Endothelial cell of umbilical vein (primary cell): ENCODE measurements at regions not wholly inside any gene's neighbourhood (a gene's known extent, or its start where the extent isn't known, plus 50 kb on each side); places are given as distances from the start of the nearest gene placed in this dataset.

Experiments
- BruUV-seq: library from RNA; stranded (reverse); fragments of 400-500 nt; replicated peaks from 2 replicates; lab custom pipeline; 2021; lab: Mats Ljungman, UMichigan
- CTCF ChIA-PET: fragments of 300-600, 350-600 bp; sonication (Branson Sonifier 250); formaldehyde crosslinking; loops from one replicate; lab custom pipeline; 2021; ENCODE audit warnings: antibody characterized with exemption, inconsistent platforms; lab: Charles Lee
- POLR2A ChIA-PET: fragments of 300-600, 350-600 bp; sonication (Branson Sonifier 250); formaldehyde crosslinking; loops from one replicate; lab custom pipeline; 2021; ENCODE audit warnings: antibody characterized with exemption, inconsistent platforms; lab: Charles Lee
- DNase-seq: peaks from one replicate; pipeline ENCODE4 v3.0.0-alpha.2; 2011; ENCODE audit warnings: low read depth, low spot score
- FAIRE-seq: peaks from 2 replicates; lab custom pipeline; 2011; peaks lifted over from hg19 to GRCh38; lab: Jason Lieb, UNC
- H2AFZ ChIP-seq: 2 replicates; pipeline ENCODE4 v1.6.0; 2012; ENCODE audit warnings: low read depth, low read length, control low read depth, inconsistent platforms
- H3K27ac ChIP-seq: 2 replicates; pipeline ENCODE4 v1.5.1; 2011; ENCODE audit warnings: low read depth, mild to moderate bottlenecking, control low read depth, low read length, moderate library complexity; ENCODE audit not compliant: insufficient read depth
- H3K27me3 ChIP-seq, 2 experiments: 2 replicates each; pipeline versions ENCODE4 v1.6.0 to v1.6.1; 2011; ENCODE audit warnings: low read length in 2 of 2, mixed read lengths in 1 of 2; ENCODE audit not compliant: control insufficient read depth in 2 of 2, insufficient read depth in 2 of 2
- H3K36me3 ChIP-seq, 2 experiments: 2 replicates in 1 of 2; 3 replicates in 1 of 2; pipeline ENCODE4 v1.5.1; 2011; ENCODE audit warnings: low read length in 2 of 2, mild to moderate bottlenecking in 1 of 2, moderate library complexity in 1 of 2; ENCODE audit not compliant: control insufficient read depth in 2 of 2, insufficient read depth in 2 of 2; ENCODE audit errors: extremely low read depth in 1 of 2
- H3K4me1 ChIP-seq: 3 replicates; pipeline ENCODE4 v1.5.1; 2011; ENCODE audit warnings: mild to moderate bottlenecking, low read length; ENCODE audit not compliant: control insufficient read depth, insufficient read depth; ENCODE audit errors: extremely low read depth
- H3K4me2 ChIP-seq: 2 replicates; pipeline ENCODE4 v1.6.1; 2011; ENCODE audit warnings: low read length, control low read depth, mixed read lengths; ENCODE audit not compliant: insufficient read depth
- H3K4me3 ChIP-seq, 3 experiments: fragments of 200-600 bp in 1 of 3; sonication (generic), shearing (Covaris generic) in 1 of 3; replicated peaks in 1 of 3; 2 replicates each; pipeline ENCODE4 v1.5.1; 2011 to 2016; ENCODE audit warnings: control low read depth in 3 of 3, low read length in 3 of 3, mild to moderate bottlenecking in 2 of 3, inconsistent platforms in 1 of 3, low read depth in 1 of 3, moderate library complexity in 1 of 3; ENCODE audit not compliant: insufficient read depth in 1 of 3
- H3K79me2 ChIP-seq: 2 replicates; pipeline ENCODE4 v1.6.0; 2012; ENCODE audit warnings: low read length, inconsistent platforms; ENCODE audit not compliant: control insufficient read depth, insufficient read depth
- H3K9ac ChIP-seq: replicated peaks from 2 replicates; pipeline ENCODE3; 2011; ENCODE audit warnings: low read length, control low read depth; ENCODE audit not compliant: insufficient read depth; ENCODE audit errors: extremely low read depth
- H3K9me1 ChIP-seq: replicated peaks from 3 replicates; pipeline ENCODE4 v1.6.0; 2011; ENCODE audit warnings: mild to moderate bottlenecking, low read length; ENCODE audit not compliant: control insufficient read depth, insufficient read depth; ENCODE audit errors: extremely low read depth
- H3K9me3 ChIP-seq: replicated peaks from 2 replicates; pipeline ENCODE4 v1.5.1; 2012; ENCODE audit warnings: low read length, inconsistent platforms; ENCODE audit not compliant: control insufficient read depth, insufficient read depth
- H4K20me1 ChIP-seq: replicated peaks from 2 replicates; pipeline ENCODE3; 2011; ENCODE audit warnings: mild to moderate bottlenecking, low read length; ENCODE audit not compliant: control insufficient read depth, insufficient read depth; ENCODE audit errors: extremely low read depth
- EZH2 ChIP-seq: IDR thresholded peaks from 2 replicates; pipeline ENCODE4 v1.6.1; 2012; ENCODE audit warnings: borderline replicate concordance, low read depth, mild to moderate bottlenecking, moderate library complexity, low read length, inconsistent platforms; ENCODE audit not compliant: severe bottlenecking
- FOS ChIP-seq: IDR thresholded peaks from 2 replicates; pipeline ENCODE4 v1.6.1; 2011; ENCODE audit warnings: mild to moderate bottlenecking, low read length, moderate library complexity, borderline replicate concordance; ENCODE audit not compliant: insufficient read depth
- GATA2 ChIP-seq: IDR thresholded peaks from 2 replicates; pipeline ENCODE4 v1.7.0; 2011; ENCODE audit warnings: low read depth, mild to moderate bottlenecking, moderate library complexity, mixed read lengths, low read length; ENCODE audit not compliant: insufficient read length, insufficient read depth
- JUN ChIP-seq: IDR thresholded peaks from 2 replicates; pipeline ENCODE4 v1.6.1; 2011; ENCODE audit warnings: borderline replicate concordance, low read depth; ENCODE audit not compliant: insufficient read length, insufficient read depth
- MYC ChIP-seq: IDR thresholded peaks from one replicate; pipeline ENCODE4 v1.6.1; 2011; ENCODE audit warnings: mild to moderate bottlenecking, low read depth, low read length
- POLR2A ChIP-seq: IDR thresholded peaks from 2 replicates; pipeline ENCODE4 v1.6.1; 2012; ENCODE audit warnings: low read depth, mild to moderate bottlenecking, control low read depth, low read length
- POLR2AphosphoS5 ChIP-seq: IDR thresholded peaks from 2 replicates; pipeline ENCODE4 v1.6.1; 2012; ENCODE audit warnings: low read depth, mild to moderate bottlenecking, control low read depth, low read length, moderate library complexity; ENCODE audit not compliant: insufficient read depth
- dilution Hi-C: fragments of 300-500 bp; cut with MboI; formaldehyde crosslinking; loops from one replicate; pipeline ENCODE4 v1.15.0; 2019; ENCODE audit warnings: low sequenced_read_pairs; ENCODE audit not compliant: extremely low pct_ligation_motif_present
- intact Hi-C: fragments of 100-400 bp; cut with micrococcal nuclease; formaldehyde crosslinking; loops from one replicate; pipeline ENCODE4 v1.10.0; 2022
- TF ChIP-seq, protein P1 (sequence below), 2 donors: IDR thresholded peaks; 1 replicate in 1 of 2; 2 replicates in 1 of 2; pipeline ENCODE4 v1.5.1; 2011; ENCODE audit warnings: low read length in 2 of 2, mild to moderate bottlenecking in 2 of 2, moderate library complexity in 2 of 2, control low read depth in 1 of 2, inconsistent platforms in 1 of 2, low read depth in 1 of 2; ENCODE audit not compliant: insufficient read depth in 1 of 2; ENCODE audit errors: extremely low read depth in 1 of 2
- TF ChIP-seq, protein P2 (sequence below): IDR thresholded peaks from 2 replicates; pipeline ENCODE4 v1.6.1; 2011; ENCODE audit not compliant: insufficient read depth, insufficient read length

DNA sequence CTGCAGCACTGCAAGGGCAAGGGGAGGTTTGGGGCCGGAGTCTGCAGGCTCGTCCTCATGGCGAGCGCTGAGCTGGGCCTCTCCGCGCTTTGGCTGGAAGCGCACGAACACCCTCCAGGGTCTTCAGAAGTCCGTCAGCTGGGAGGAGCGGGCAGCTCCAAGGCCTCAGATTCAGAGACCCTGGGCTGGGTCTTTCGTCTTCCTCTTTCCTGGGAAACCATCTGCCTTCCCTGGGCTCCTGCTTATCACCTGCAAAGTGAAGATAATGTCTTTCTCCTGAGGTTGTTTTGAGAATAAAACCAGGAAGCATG, 525.6 kb downstream of the BRD1 start:
- Histone ChIP-seq H3K4me2 (no peak overlapping the region), H3K9me3 (no peaks in the 10 kb centered on the region), H3K9me1 (no peaks in the 10 kb centered on the region), H3K79me2 (no peaks in the 10 kb centered on the region), H2AFZ (no peak overlapping the region), H3K4me3 (no peak overlapping the region), H3K36me3 (no peaks in the 10 kb centered on the region), H3K9ac (no peak overlapping the region), H3K4me1 (no peaks in the 10 kb centered on the region), H3K27me3 (no peaks in the 10 kb centered on the region), H4K20me1 (no peaks in the 10 kb centered on the region), H3K27ac (no peak overlapping the region)
- intact Hi-C loops, result loop anchor here (10.0 kb wide), 2 partner anchors 423 to 727 kb away; no protein-coding TSS in a partner anchor
- dilution Hi-C loops, result no loop called here
- DNase-seq (no peak), FAIRE-seq (no peak)
- POLR2A ChIA-PET, result no interaction called here
- TF ChIP-seq MYC, result no peak
- TF ChIP-seq POLR2A, result no peak
- TF ChIP-seq FOS, result no peak
- TF ChIP-seq GATA2, result no peak
- TF ChIP-seq EZH2, result no peak
- TF ChIP-seq, protein P1, sequence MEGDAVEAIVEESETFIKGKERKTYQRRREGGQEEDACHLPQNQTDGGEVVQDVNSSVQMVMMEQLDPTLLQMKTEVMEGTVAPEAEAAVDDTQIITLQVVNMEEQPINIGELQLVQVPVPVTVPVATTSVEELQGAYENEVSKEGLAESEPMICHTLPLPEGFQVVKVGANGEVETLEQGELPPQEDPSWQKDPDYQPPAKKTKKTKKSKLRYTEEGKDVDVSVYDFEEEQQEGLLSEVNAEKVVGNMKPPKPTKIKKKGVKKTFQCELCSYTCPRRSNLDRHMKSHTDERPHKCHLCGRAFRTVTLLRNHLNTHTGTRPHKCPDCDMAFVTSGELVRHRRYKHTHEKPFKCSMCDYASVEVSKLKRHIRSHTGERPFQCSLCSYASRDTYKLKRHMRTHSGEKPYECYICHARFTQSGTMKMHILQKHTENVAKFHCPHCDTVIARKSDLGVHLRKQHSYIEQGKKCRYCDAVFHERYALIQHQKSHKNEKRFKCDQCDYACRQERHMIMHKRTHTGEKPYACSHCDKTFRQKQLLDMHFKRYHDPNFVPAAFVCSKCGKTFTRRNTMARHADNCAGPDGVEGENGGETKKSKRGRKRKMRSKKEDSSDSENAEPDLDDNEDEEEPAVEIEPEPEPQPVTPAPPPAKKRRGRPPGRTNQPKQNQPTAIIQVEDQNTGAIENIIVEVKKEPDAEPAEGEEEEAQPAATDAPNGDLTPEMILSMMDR (IDR thresholded peaks at IDR 0.05; ENCODE audit: extremely low read depth in 1 of 2, insufficient read depth in 1 of 2, low read depth in 1 of 2, low read length in 2 of 2), result no peak
- TF ChIP-seq, protein P2, sequence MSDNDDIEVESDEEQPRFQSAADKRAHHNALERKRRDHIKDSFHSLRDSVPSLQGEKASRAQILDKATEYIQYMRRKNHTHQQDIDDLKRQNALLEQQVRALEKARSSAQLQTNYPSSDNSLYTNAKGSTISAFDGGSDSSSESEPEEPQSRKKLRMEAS, result no peak
- TF ChIP-seq POLR2AphosphoS5, result no peak
- no peak for TF ChIP-seq JUN
- BruUV-seq, result no TSS peak
- CTCF ChIA-PET, result no interaction called here
